ENCODE measurements at regions not wholly inside any gene's neighbourhood (a gene's known extent, or its start where the extent isn't known, plus 50 kb on each side); places are given as distances from the start of the nearest gene placed in this dataset.

GRCh38 chr9:14007190-14007769 lies 306.7 kb downstream of the NFIB start:
- no peak overlapping the region for H3K4me3 ChIP-seq
- no peaks in the 10 kb centered on the region for H3K9me3 ChIP-seq (replicated peaks; ENCODE audit: control insufficient read depth, insufficient read depth, low read length)
- RAD21 ChIA-PET (ENCODE audit: unreplicated experiment) = no interaction called here
- H3K36me3 ChIP-seq (ENCODE audit: control insufficient read depth in 2 of 2, insufficient read depth in 2 of 2, low read length in 1 of 2) = no peaks in the 10 kb centered on the region
- no peaks in the 10 kb centered on the region for H3K79me2 ChIP-seq (ENCODE audit: control insufficient read depth, insufficient read depth, low read length)
- ATAC-seq = no peak
- no peak overlapping the region for H2AFZ ChIP-seq (ENCODE audit: control insufficient read depth, low read depth, low read length)
- FAIRE-seq = no peak
- in situ Hi-C loops (cut with MboI) = no loop called here
- no peak overlapping the region for H3K27ac ChIP-seq (ENCODE audit: control insufficient read depth, insufficient read depth)
- BruUV-seq (replicated peaks) = no TSS peak
- DNase-seq (ENCODE audit: low read depth, low spot score) = no peak
- no peaks in the 10 kb centered on the region for H3K4me1 ChIP-seq (ENCODE audit: control insufficient read depth, insufficient read depth, low read length)
- no peak overlapping the region for H3K4me2 ChIP-seq (ENCODE audit: control insufficient read depth, insufficient read depth)
- 58% methylated on average over 14 of the region's 19 CpGs for WGBS (ENCODE audit: insufficient coverage, insufficient replicate concordance, low lambda C conversion rate, missing lambda C conversion rate)
- no peaks in the 10 kb centered on the region for H3K27me3 ChIP-seq (replicated peaks in 1 of 2; ENCODE audit: control insufficient read depth in 2 of 2, insufficient read depth in 2 of 2, low read length in 1 of 2)
- H3K9ac ChIP-seq (ENCODE audit: control insufficient read depth, insufficient read depth, low read length) = no peak overlapping the region
- SMC1A ChIA-PET (ENCODE audit: uncharacterized antibody, unreplicated experiment) = no interaction called here
- CTCF ChIA-PET = no interaction called here
- POLR2A ChIA-PET = no interaction called here
- intact Hi-C loops (cut with micrococcal nuclease; ENCODE audit: unreplicated experiment) = no loop called here
- H4K20me1 ChIP-seq (ENCODE audit: control insufficient read depth, insufficient read depth) = no peaks in the 10 kb centered on the region
- TF ChIP-seq NR2F1 (conservative IDR thresholded peaks at IDR 0.05) (no peak), SIN3A (IDR thresholded peaks at IDR 0.05; ENCODE audit: low read depth, low read length) (no peak), RELB (IDR thresholded peaks at IDR 0.05; ENCODE audit: low read depth) (no peak), IRF4 (IDR thresholded peaks at IDR 0.05; ENCODE audit: low read depth, low read length) (no peak), CBX3 (IDR thresholded peaks at IDR 0.05; ENCODE audit: borderline replicate concordance, low read depth) (no peak), IKZF2 (IDR thresholded peaks at IDR 0.05) (no peak), SUZ12 (IDR thresholded peaks at IDR 0.05; ENCODE audit: unreplicated experiment) (no peak), USF1 (IDR thresholded peaks at IDR 0.05; ENCODE audit: borderline replicate concordance, extremely low read length, insufficient read depth, low read depth, low read length) (no peak), PML (IDR thresholded peaks at IDR 0.05; ENCODE audit: low read length) (no peak), BACH1 (IDR thresholded peaks at IDR 0.05; ENCODE audit: borderline replicate concordance) (no peak), SREBF1 (IDR thresholded peaks at IDR 0.05; ENCODE audit: low read length) (no peak), CREM (IDR thresholded peaks at IDR 0.05; ENCODE audit: low read depth) (no peak), FOS (IDR thresholded peaks at IDR 0.05; ENCODE audit: borderline replicate concordance, extremely low read depth, insufficient read length) (no peak), ASH2L (IDR thresholded peaks at IDR 0.05; ENCODE audit: borderline replicate concordance, low read depth) (no peak), NRF1 (conservative IDR thresholded peaks at IDR 0.05; ENCODE audit: low read depth, low read length) (no peak), ZBTB33 (IDR thresholded peaks at IDR 0.05) (no peak), BCLAF1 (IDR thresholded peaks at IDR 0.05) (no peak)
